ENCODE measurements at regions not wholly inside any gene's neighbourhood (a gene's known extent, or its start where the extent isn't known, plus 50 kb on each side); places are given as distances from the start of the nearest gene placed in this dataset.

DNA sequence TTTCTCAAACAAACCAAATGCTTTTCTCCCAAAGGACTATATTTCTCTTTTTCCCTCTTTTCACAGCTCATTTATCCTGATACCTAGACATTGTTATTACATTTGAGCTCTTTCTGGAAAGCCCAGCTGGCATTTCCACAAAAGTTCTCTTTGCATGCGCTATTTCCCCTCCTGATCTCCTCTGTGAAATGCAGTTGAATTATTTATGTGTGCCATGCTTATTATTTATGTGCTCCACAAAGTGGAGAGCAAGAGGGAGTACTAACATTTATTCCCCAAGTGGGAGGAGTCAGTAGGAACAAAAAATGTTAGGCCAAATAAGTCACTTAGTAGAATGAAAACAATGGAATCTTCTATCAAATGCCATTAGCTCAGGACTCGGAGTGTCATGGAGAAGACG, 626.6 kb upstream of the IGFBP7 start:
- TF ChIP-seq ZBTB8A (tag by site-specific recombination; IDR thresholded peaks at IDR 0.05) (no peak), ZNF558 (tag by site-specific recombination; IDR thresholded peaks at IDR 0.05) (no peak)
